ENCODE measurements at regions not wholly inside any gene's neighbourhood (a gene's known extent, or its start where the extent isn't known, plus 50 kb on each side); places are given as distances from the start of the nearest gene placed in this dataset.
A peak's percentile ranks its signal among the peaks of the same experiment; 100 is the strongest.

- Histone ChIP-seq H2AK5ac (ENCODE audit: low read length) (no peak overlapping the region), H3K9ac (ENCODE audit: low read length) (no peak overlapping the region), H3K27ac (ENCODE audit: low read depth, low read length) (no peak overlapping the region), H3K79me2 (ENCODE audit: control insufficient read depth, insufficient read depth, low read length, poor library complexity) (no peaks in the 10 kb centered on the region), H3K4me2 (ENCODE audit: low read length) (no peak overlapping the region), H3K18ac (ENCODE audit: low read length) (no peak overlapping the region), H4K12ac (ENCODE audit: low read depth, low read length) (no peak overlapping the region), H3K79me1 (ENCODE audit: low read length) (no peaks in the 10 kb centered on the region), H2AFZ (ENCODE audit: insufficient read depth, low read length, poor library complexity) (no peak overlapping the region), H3K4me1 (ENCODE audit: control insufficient read depth in 1 of 2, insufficient read depth in 2 of 2, low read length in 2 of 2) (no peaks in the 10 kb centered on the region), H3K4ac (ENCODE audit: low read depth, low read length) (no peak overlapping the region), H3K9me3 (ENCODE audit: insufficient read depth, low read depth, low read length) (no peaks in the 10 kb centered on the region), H2BK5ac (ENCODE audit: low read depth, low read length, poor library complexity) (no peak overlapping the region), H3K14ac (ENCODE audit: low read length) (no peak overlapping the region), H3K4me3 (ENCODE audit: low read depth, low read length) (no peak overlapping the region), H4K8ac (ENCODE audit: low read depth, low read length) (no peak overlapping the region), H3K23ac (ENCODE audit: low read length) (no peak overlapping the region), H3K27me3 (ENCODE audit: insufficient read depth, low read length) (no peaks in the 10 kb centered on the region), H4K91ac (ENCODE audit: low read depth, low read length) (no peak overlapping the region), H2BK120ac (ENCODE audit: insufficient read depth, low read length, poor library complexity) (no peak overlapping the region), H3K36me3 (ENCODE audit: control insufficient read depth in 1 of 2, insufficient read depth in 2 of 2, low read length in 2 of 2) (no peaks in the 10 kb centered on the region), H2BK12ac (ENCODE audit: low read length) (no peak overlapping the region)
- WGBS (ENCODE audit: extremely low coverage, insufficient coverage, insufficient read length): no CpG with 5 or more reads among the region's 1 CpG
- peak; percentile 45 to 69 for DNase-seq
Measured at GRCh38 chr5:119743927-119744326, 114.6 kb downstream of the FAM170A start.

- Histone ChIP-seq H2BK120ac (ENCODE audit: insufficient read depth, low read length, poor library complexity) (no peak overlapping the region), H3K27me3 (ENCODE audit: insufficient read depth, low read length) (no peaks in the 10 kb centered on the region), H3K79me1 (ENCODE audit: low read length) (no peaks in the 10 kb centered on the region), H3K27ac (ENCODE audit: low read depth, low read length) (no peak overlapping the region), H3K4me1 (ENCODE audit: control insufficient read depth in 1 of 2, insufficient read depth in 2 of 2, low read length in 2 of 2) (no peaks in the 10 kb centered on the region), H3K79me2 (ENCODE audit: control insufficient read depth, insufficient read depth, low read length, poor library complexity) (no peaks in the 10 kb centered on the region), H2AK5ac (ENCODE audit: low read length) (no peak overlapping the region), H3K4ac (ENCODE audit: low read depth, low read length) (no peak overlapping the region), H3K9me3 (ENCODE audit: insufficient read depth, low read depth, low read length) (no peaks in the 10 kb centered on the region), H3K4me3 (ENCODE audit: low read depth, low read length) (no peak overlapping the region), H3K9ac (ENCODE audit: low read length) (no peak overlapping the region), H3K23ac (ENCODE audit: low read length) (peak overlapping the region; percentile 66), H3K4me2 (ENCODE audit: low read length) (no peak overlapping the region), H4K12ac (ENCODE audit: low read depth, low read length) (no peak overlapping the region), H2BK12ac (ENCODE audit: low read length) (no peak overlapping the region), H4K91ac (ENCODE audit: low read depth, low read length) (no peak overlapping the region), H3K18ac (ENCODE audit: low read length) (no peak overlapping the region), H4K8ac (ENCODE audit: low read depth, low read length) (no peak overlapping the region), H3K36me3 (ENCODE audit: control insufficient read depth in 1 of 2, insufficient read depth in 2 of 2, low read length in 2 of 2) (no peaks in the 10 kb centered on the region), H3K14ac (ENCODE audit: low read length) (no peak overlapping the region), H2BK5ac (ENCODE audit: low read depth, low read length, poor library complexity) (no peak overlapping the region), H2AFZ (ENCODE audit: insufficient read depth, low read length, poor library complexity) (no peak overlapping the region)
- DNase-seq: peak; percentile 7 to 68
- no CpG with 5 or more reads among the region's 1 CpG for WGBS (ENCODE audit: extremely low coverage, insufficient coverage, insufficient read length)
Measured at GRCh38 chr5:119745976-119746375, 116.6 kb downstream of the FAM170A start.

- H3K23ac ChIP-seq (ENCODE audit: low read length): no peak overlapping the region
- H3K27me3 ChIP-seq (ENCODE audit: insufficient read depth, low read length): no peaks in the 10 kb centered on the region
- H3K79me1 ChIP-seq (ENCODE audit: low read length): no peaks in the 10 kb centered on the region
- no peak overlapping the region for H2AFZ ChIP-seq (ENCODE audit: insufficient read depth, low read length, poor library complexity)
- no peak overlapping the region for H3K18ac ChIP-seq (ENCODE audit: low read length)
- H3K9me3 ChIP-seq (ENCODE audit: insufficient read depth, low read depth, low read length): no peaks in the 10 kb centered on the region
- no peak overlapping the region for H2AK5ac ChIP-seq (ENCODE audit: low read length)
- H3K9ac ChIP-seq (ENCODE audit: low read length): no peak overlapping the region
- H3K36me3 ChIP-seq (ENCODE audit: control insufficient read depth in 1 of 2, insufficient read depth in 2 of 2, low read length in 2 of 2): no peaks in the 10 kb centered on the region
- no peak overlapping the region for H2BK120ac ChIP-seq (ENCODE audit: insufficient read depth, low read length, poor library complexity)
- no CpG with 5 or more reads among the region's 3 CpGs for WGBS (ENCODE audit: extremely low coverage, insufficient coverage, insufficient read length)
- no peaks in the 10 kb centered on the region for H3K79me2 ChIP-seq (ENCODE audit: control insufficient read depth, insufficient read depth, low read length, poor library complexity)
- no peak overlapping the region for H2BK12ac ChIP-seq (ENCODE audit: low read length)
- no peak for DNase-seq
- H2BK5ac ChIP-seq (ENCODE audit: low read depth, low read length, poor library complexity): no peak overlapping the region
- no peak overlapping the region for H4K12ac ChIP-seq (ENCODE audit: low read depth, low read length)
- no peaks in the 10 kb centered on the region for H3K4me1 ChIP-seq (ENCODE audit: control insufficient read depth in 1 of 2, insufficient read depth in 2 of 2, low read length in 2 of 2)
- H3K14ac ChIP-seq (ENCODE audit: low read length): no peak overlapping the region
- H3K4ac ChIP-seq (ENCODE audit: low read depth, low read length): no peak overlapping the region
- no peak overlapping the region for H3K27ac ChIP-seq (ENCODE audit: low read depth, low read length)
- no peak overlapping the region for H4K8ac ChIP-seq (ENCODE audit: low read depth, low read length)
- H3K4me3 ChIP-seq (ENCODE audit: low read depth, low read length): no peak overlapping the region
- no peak overlapping the region for H4K91ac ChIP-seq (ENCODE audit: low read depth, low read length)
- H3K4me2 ChIP-seq (ENCODE audit: low read length): no peak overlapping the region
Measured at GRCh38 chr5:119746984-119747383, 117.6 kb downstream of the FAM170A start.

- no peak overlapping the region for H2BK12ac ChIP-seq (ENCODE audit: low read length)
- no peaks in the 10 kb centered on the region for H3K4me1 ChIP-seq (ENCODE audit: control insufficient read depth in 1 of 2, insufficient read depth in 2 of 2, low read length in 2 of 2)
- no peak overlapping the region for H4K91ac ChIP-seq (ENCODE audit: low read depth, low read length)
- no peak overlapping the region for H3K4me2 ChIP-seq (ENCODE audit: low read length)
- no peak overlapping the region for H3K9ac ChIP-seq (ENCODE audit: low read length)
- no peak overlapping the region for H3K14ac ChIP-seq (ENCODE audit: low read length)
- no peaks in the 10 kb centered on the region for H3K36me3 ChIP-seq (ENCODE audit: control insufficient read depth in 1 of 2, insufficient read depth in 2 of 2, low read length in 2 of 2)
- H3K4ac ChIP-seq (ENCODE audit: low read depth, low read length): no peak overlapping the region
- no peak overlapping the region for H2BK120ac ChIP-seq (ENCODE audit: insufficient read depth, low read length, poor library complexity)
- no peaks in the 10 kb centered on the region for H3K79me1 ChIP-seq (ENCODE audit: low read length)
- H3K23ac ChIP-seq (ENCODE audit: low read length): no peak overlapping the region
- no peaks in the 10 kb centered on the region for H3K9me3 ChIP-seq (ENCODE audit: insufficient read depth, low read depth, low read length)
- no peaks in the 10 kb centered on the region for H3K79me2 ChIP-seq (ENCODE audit: control insufficient read depth, insufficient read depth, low read length, poor library complexity)
- H2AFZ ChIP-seq (ENCODE audit: insufficient read depth, low read length, poor library complexity): no peak overlapping the region
- no peaks in the 10 kb centered on the region for H3K27me3 ChIP-seq (ENCODE audit: insufficient read depth, low read length)
- no peak overlapping the region for H3K4me3 ChIP-seq (ENCODE audit: low read depth, low read length)
- H4K8ac ChIP-seq (ENCODE audit: low read depth, low read length): no peak overlapping the region
- no peak overlapping the region for H3K18ac ChIP-seq (ENCODE audit: low read length)
- no peak overlapping the region for H3K27ac ChIP-seq (ENCODE audit: low read depth, low read length)
- no peak overlapping the region for H2AK5ac ChIP-seq (ENCODE audit: low read length)
- no peak overlapping the region for H4K12ac ChIP-seq (ENCODE audit: low read depth, low read length)
- H2BK5ac ChIP-seq (ENCODE audit: low read depth, low read length, poor library complexity): no peak overlapping the region
- WGBS (ENCODE audit: extremely low coverage, insufficient coverage, insufficient read length): no CpG with 5 or more reads among the region's 24 CpGs
- DNase-seq: no peak
Measured at GRCh38 chr5:119750887-119751733, 121.8 kb downstream of the FAM170A start.

Data from trophoblast cell (in vitro differentiated cells and primary cell).